ENCODE measurements at regions not wholly inside any gene's neighbourhood (a gene's known extent, or its start where the extent isn't known, plus 50 kb on each side); places are given as distances from the start of the nearest gene placed in this dataset.

- intact Hi-C loops (cut with micrococcal nuclease), result no loop called here
- no peak overlapping the region for H3K27ac ChIP-seq (ENCODE audit: low read depth, low read length)
- Mint-ChIP-seq H3K4me1 (peaks cover 10 to 43% (median 34%) of the 10 kb centered on the region in 7 donors), H3K4me3 (peak overlapping the region in 1 of 10 donors; percentile 2), H3K9me3 (no peaks in the 10 kb centered on the region), H3K27me3 (no peaks in the 10 kb centered on the region), H3K27ac (peak overlapping the region in 1 of 9 donors; percentile 59), H3K36me3 (peaks cover 11 to 66% (median 12%) of the 10 kb centered on the region in 5 donors)
- peaks cover 6 to 12% of the 10 kb centered on the region in 2 donors for H3K4me1 ChIP-seq (ENCODE audit: control insufficient read depth in 2 of 2, insufficient read depth in 2 of 2, low read length in 2 of 2)
- ATAC-seq, result no peak
- H3K36me3 ChIP-seq (ENCODE audit: control insufficient read depth in 2 of 3, insufficient read depth in 3 of 3, low read length in 3 of 3), result peaks cover 0 to 6% (median 0%) of the 10 kb centered on the region in 3 experiments
- no peak for DNase-seq
- ChIA-PET POLR2A (no interaction called here), CTCF (interaction anchor here (1.0 kb wide), 1 partner anchor 98 kb away, joined by 3 read pairs; no protein-coding TSS in a partner anchor)
- H3K27me3 ChIP-seq (ENCODE audit: control insufficient read depth in 2 of 2, insufficient read depth in 2 of 2, low read length in 2 of 2), result no peaks in the 10 kb centered on the region
- H3K9me3 ChIP-seq (ENCODE audit: control insufficient read depth in 2 of 3, low read length in 3 of 3), result no peaks in the 10 kb centered on the region
- no peak overlapping the region for H3K4me3 ChIP-seq (ENCODE audit: low read length)
These were observed 57.4 kb upstream of the UBE2L5 start for GRCh38 chr13:30364876-30365275.

- Mint-ChIP-seq H3K27ac (peak overlapping the region in 1 of 9 donors; percentile 61), H3K4me1 (peaks cover 19 to 49% (median 41%) of the 10 kb centered on the region in 7 donors), H3K4me3 (no peak overlapping the region), H3K9me3 (no peaks in the 10 kb centered on the region), H3K36me3 (peaks cover 5 to 63% (median 8%) of the 10 kb centered on the region in 5 donors), H3K27me3 (no peaks in the 10 kb centered on the region)
- H3K9me3 ChIP-seq (ENCODE audit: control insufficient read depth in 2 of 3, low read length in 3 of 3), result no peaks in the 10 kb centered on the region
- H3K27ac ChIP-seq (ENCODE audit: low read depth, low read length), result no peak overlapping the region
- H3K4me1 ChIP-seq (ENCODE audit: control insufficient read depth in 2 of 2, insufficient read depth in 2 of 2, low read length in 2 of 2), result peaks cover 18 to 24% of the 10 kb centered on the region in 2 donors
- ATAC-seq (peak; percentile 40), DNase-seq (no peak)
- POLR2A ChIA-PET, result interaction anchor here (0.9 to 1.5 kb wide), 6 partner anchors 15 to 252 kb away, joined by 3 to 5 read pairs (median 4); partner anchors contain the start of genes HMGB1 and USPL1
- no peak overlapping the region for H3K4me3 ChIP-seq (ENCODE audit: low read length)
- intact Hi-C loops (cut with micrococcal nuclease), result no loop called here
- H3K36me3 ChIP-seq (ENCODE audit: control insufficient read depth in 2 of 3, insufficient read depth in 3 of 3, low read length in 3 of 3), result peaks cover 0 to 6% (median 0%) of the 10 kb centered on the region in 3 experiments
- no peaks in the 10 kb centered on the region for H3K27me3 ChIP-seq (ENCODE audit: control insufficient read depth in 2 of 2, insufficient read depth in 2 of 2, low read length in 2 of 2)
- CTCF ChIA-PET, result interaction anchor here (0.5 to 1.1 kb wide), 3 partner anchors 8 to 446 kb away, joined by 3 to 4 read pairs (median 3); no protein-coding TSS in a partner anchor
These were observed 56.2 kb upstream of the UBE2L5 start for GRCh38 chr13:30366088-30366487.

- Histone ChIP-seq H3K27ac (ENCODE audit: low read depth, low read length) (no peak overlapping the region), H3K9me3 (ENCODE audit: control insufficient read depth in 2 of 3, low read length in 3 of 3) (no peaks in the 10 kb centered on the region), H3K27me3 (ENCODE audit: control insufficient read depth in 2 of 2, insufficient read depth in 2 of 2, low read length in 2 of 2) (no peaks in the 10 kb centered on the region), H3K4me1 (ENCODE audit: control insufficient read depth in 2 of 2, insufficient read depth in 2 of 2, low read length in 2 of 2) (peaks cover 29 to 34% of the 10 kb centered on the region in 2 donors), H3K4me3 (ENCODE audit: low read length) (no peak overlapping the region), H3K36me3 (ENCODE audit: control insufficient read depth in 2 of 3, insufficient read depth in 3 of 3, low read length in 3 of 3) (peaks cover 0 to 6% (median 0%) of the 10 kb centered on the region in 3 experiments)
- Mint-ChIP-seq H3K9me3 (no peaks in the 10 kb centered on the region), H3K27ac (no peak overlapping the region), H3K4me3 (no peak overlapping the region), H3K36me3 (peaks cover 5 to 64% (median 7%) of the 10 kb centered on the region in 5 donors), H3K4me1 (peaks cover 31 to 58% (median 53%) of the 10 kb centered on the region in 7 donors), H3K27me3 (no peaks in the 10 kb centered on the region)
- intact Hi-C loops (cut with micrococcal nuclease), result no loop called here
- POLR2A ChIA-PET, result interaction anchor here (0.7 to 1.6 kb wide), 6 partner anchors 15 to 88 kb away, joined by 3 to 6 read pairs (median 3); no protein-coding TSS in a partner anchor
- no peak for DNase-seq
- ATAC-seq, result no peak
- CTCF ChIA-PET, result interaction anchor here (0.6 to 1.2 kb wide), 2 partner anchors 235 to 260 kb away, joined by 4 read pairs; no protein-coding TSS in a partner anchor
These were observed 55.0 kb upstream of the UBE2L5 start for GRCh38 chr13:30367296-30367695.

- ChIA-PET CTCF (interaction anchor here (1.5 kb wide), 1 partner anchor 16 kb away, joined by 5 read pairs; no protein-coding TSS in a partner anchor), POLR2A (interaction anchor here (1.3 to 7.9 kb wide), 5 partner anchors 9 to 238 kb away, joined by 4 to 281 read pairs (median 8); partner anchors contain the start of gene HMGB1)
- H3K27me3 Mint-ChIP-seq, result no peaks in the 10 kb centered on the region
- H3K27ac Mint-ChIP-seq, result peak overlapping the region; percentile 87 to 97 (median 94)
- ATAC-seq (no peak), DNase-seq (no peak)
- H3K36me3 Mint-ChIP-seq, result peaks cover 5 to 64% (median 7%) of the 10 kb centered on the region in 5 donors
- peaks cover 53 to 82% (median 73%) of the 10 kb centered on the region in 7 donors for H3K4me1 Mint-ChIP-seq
- H3K9me3 Mint-ChIP-seq, result peaks cover 0 to 3% (median 0%) of the 10 kb centered on the region in 11 donors
- H3K4me3 Mint-ChIP-seq, result peak overlapping the region; percentile 35 to 91 (median 60)
- no peaks in the 10 kb centered on the region for H3K9me3 ChIP-seq (ENCODE audit: control insufficient read depth in 2 of 3, low read length in 3 of 3)
- H3K36me3 ChIP-seq (ENCODE audit: control insufficient read depth in 2 of 3, insufficient read depth in 3 of 3, low read length in 3 of 3), result peaks cover 0 to 6% (median 0%) of the 10 kb centered on the region in 3 experiments
- intact Hi-C loops (cut with micrococcal nuclease), result loop anchor here (5.0 to 10.0 kb wide), 6 partner anchors 33 to 795 kb away; partner anchors contain the start of genes HSPH1 (in 1 of the 2) and SLC7A1 (in 1 of the 2)
- H3K27ac ChIP-seq (ENCODE audit: low read depth, low read length), result no peak overlapping the region
- peaks cover 57 to 58% of the 10 kb centered on the region in 2 donors for H3K4me1 ChIP-seq (ENCODE audit: control insufficient read depth in 2 of 2, insufficient read depth in 2 of 2, low read length in 2 of 2)
- H3K27me3 ChIP-seq (ENCODE audit: control insufficient read depth in 2 of 2, insufficient read depth in 2 of 2, low read length in 2 of 2), result no peaks in the 10 kb centered on the region
- no peak overlapping the region for H3K4me3 ChIP-seq (ENCODE audit: low read length)
These were observed 52.1 kb upstream of the UBE2L5 start for GRCh38 chr13:30370146-30370545.

- Histone ChIP-seq H3K27ac (ENCODE audit: low read depth, low read length) (peak overlapping the region; percentile 58), H3K27me3 (ENCODE audit: control insufficient read depth in 2 of 2, insufficient read depth in 2 of 2, low read length in 2 of 2) (no peaks in the 10 kb centered on the region), H3K36me3 (ENCODE audit: control insufficient read depth in 2 of 3, insufficient read depth in 3 of 3, low read length in 3 of 3) (peaks cover 0 to 6% (median 0%) of the 10 kb centered on the region in 3 experiments), H3K4me1 (ENCODE audit: control insufficient read depth in 2 of 2, insufficient read depth in 2 of 2, low read length in 2 of 2) (peaks cover 66% of the 10 kb centered on the region in 2 donors), H3K9me3 (ENCODE audit: control insufficient read depth in 2 of 3, low read length in 3 of 3) (no peaks in the 10 kb centered on the region), H3K4me3 (ENCODE audit: low read length) (peak overlapping the region; percentile 37)
- Mint-ChIP-seq H3K27ac (peak overlapping the region; percentile 90 to 98 (median 95)), H3K9me3 (peaks cover 0 to 3% (median 0%) of the 10 kb centered on the region in 11 donors), H3K27me3 (no peaks in the 10 kb centered on the region), H3K36me3 (peaks cover 0 to 62% (median under 1%) of the 10 kb centered on the region in 5 donors), H3K4me1 (peaks cover 61 to 83% (median 73%) of the 10 kb centered on the region in 7 donors), H3K4me3 (peak overlapping the region; percentile 51 to 91 (median 76))
- ChIA-PET POLR2A (interaction anchor here (0.7 to 7.9 kb wide), 18 partner anchors 10 to 523 kb away, joined by 3 to 281 read pairs (median 6); partner anchors contain the start of genes HMGB1 and USPL1), CTCF (interaction anchor here (0.5 to 6.6 kb wide), 11 partner anchors 14 to 431 kb away, joined by 3 to 56 read pairs (median 4); no protein-coding TSS in a partner anchor)
- DNase-seq (no peak), ATAC-seq (no peak)
- intact Hi-C loops (cut with micrococcal nuclease), result loop anchor here (1.0 to 10.0 kb wide), 7 partner anchors 34 to 794 kb away; partner anchors contain the start of genes HSPH1 (in 1 of the 2) and SLC7A1 (in 1 of the 2)
These were observed 51.3 kb upstream of the UBE2L5 start for GRCh38 chr13:30370916-30371521.

GRCh38 chr13:30371649-30372265 is 50.5 kb upstream of the UBE2L5 start:
- Histone ChIP-seq H3K9me3 (ENCODE audit: control insufficient read depth in 2 of 3, low read length in 3 of 3) (no peaks in the 10 kb centered on the region), H3K4me1 (ENCODE audit: control insufficient read depth in 2 of 2, insufficient read depth in 2 of 2, low read length in 2 of 2) (peaks cover 73% of the 10 kb centered on the region in 2 donors), H3K4me3 (ENCODE audit: low read length) (peak overlapping the region; percentile 37), H3K27me3 (ENCODE audit: control insufficient read depth in 2 of 2, insufficient read depth in 2 of 2, low read length in 2 of 2) (no peaks in the 10 kb centered on the region), H3K36me3 (ENCODE audit: control insufficient read depth in 2 of 3, insufficient read depth in 3 of 3, low read length in 3 of 3) (peaks cover 0 to 6% (median 0%) of the 10 kb centered on the region in 3 experiments), H3K27ac (ENCODE audit: low read depth, low read length) (peak overlapping the region; percentile 58)
- intact Hi-C loops (cut with micrococcal nuclease), result loop anchor here (1.0 to 10.0 kb wide), 14 partner anchors 18 to 793 kb away; partner anchors contain the start of genes HSPH1 (in 1 of the 2), SLC7A1 (in 1 of the 2) and UBE2L5 (in 1 of the 2)
- Mint-ChIP-seq H3K4me1 (peaks cover 68 to 87% (median 78%) of the 10 kb centered on the region in 7 donors), H3K27ac (peak overlapping the region; percentile 90 to 98 (median 95)), H3K4me3 (peak overlapping the region; percentile 51 to 91 (median 76)), H3K9me3 (peaks cover 0 to 3% (median 0%) of the 10 kb centered on the region in 11 donors), H3K36me3 (peaks cover 0 to 56% (median 0%) of the 10 kb centered on the region in 5 donors), H3K27me3 (no peaks in the 10 kb centered on the region)
- ChIA-PET POLR2A (interaction anchor here (0.7 to 7.9 kb wide), 26 partner anchors 9 to 523 kb away, joined by 3 to 281 read pairs (median 4); partner anchors contain the start of genes UBE2L5 and USPL1), CTCF (interaction anchor here (0.5 to 6.6 kb wide), 15 partner anchors 10 to 432 kb away, joined by 3 to 56 read pairs (median 4); partner anchors contain the start of genes KATNAL1 and USPL1)
- ATAC-seq (peak; percentile 78), DNase-seq (peak; percentile 22 to 92 (median 89))

Measured in naive thymus-derived CD4-positive, alpha-beta T cell (primary cell).